Umbilical cord (tissue), 1 donor: ENCODE measurements at regions not wholly inside any gene's neighbourhood (a gene's known extent, or its start where the extent isn't known, plus 50 kb on each side); places are given as distances from the start of the nearest gene placed in this dataset.
"Not testable (repeated sequence)": the region's sequence is repeated elsewhere in the genome, so short reads cannot be mapped to it uniquely, and the experiment has no call there.

Experiments used
- DNase-seq: peaks from one replicate; pipeline ENCODE4 v3.0.0-alpha.2; 2015; ENCODE audit warnings: low spot score

DNA sequence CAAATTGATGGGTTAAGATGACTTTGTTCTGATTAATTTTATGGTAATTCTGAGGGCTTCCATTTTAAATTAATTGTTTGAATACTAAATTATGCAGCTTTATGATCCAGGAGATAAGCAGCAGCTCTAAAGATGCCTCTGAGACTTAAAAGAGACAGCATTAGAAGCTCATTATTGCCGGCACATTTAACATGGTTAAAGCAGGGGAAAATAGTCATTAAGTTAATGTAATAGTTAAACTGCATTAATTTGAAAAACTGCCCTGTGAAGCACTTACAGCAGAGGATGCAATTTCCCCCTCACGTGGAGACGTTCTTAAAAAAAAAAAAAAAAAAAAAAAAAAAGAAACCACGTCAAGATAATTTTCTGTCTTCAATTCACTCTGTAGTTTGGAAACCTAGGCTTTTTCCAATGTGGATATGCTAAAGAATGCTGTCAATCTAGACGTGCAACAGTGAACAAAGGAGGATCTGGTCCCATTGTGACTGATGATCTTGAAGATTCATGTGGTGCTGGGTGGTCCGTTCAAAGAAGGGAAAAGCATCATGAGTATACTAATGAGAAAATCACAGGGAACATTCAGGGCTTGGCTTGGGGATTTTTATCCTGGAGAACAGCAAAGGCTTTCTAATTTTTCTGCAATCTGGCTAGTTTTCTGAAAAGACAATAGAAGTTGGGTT lies 440.6 kb upstream of the HS3ST1 start:
- DNase-seq = no peak

DNA sequence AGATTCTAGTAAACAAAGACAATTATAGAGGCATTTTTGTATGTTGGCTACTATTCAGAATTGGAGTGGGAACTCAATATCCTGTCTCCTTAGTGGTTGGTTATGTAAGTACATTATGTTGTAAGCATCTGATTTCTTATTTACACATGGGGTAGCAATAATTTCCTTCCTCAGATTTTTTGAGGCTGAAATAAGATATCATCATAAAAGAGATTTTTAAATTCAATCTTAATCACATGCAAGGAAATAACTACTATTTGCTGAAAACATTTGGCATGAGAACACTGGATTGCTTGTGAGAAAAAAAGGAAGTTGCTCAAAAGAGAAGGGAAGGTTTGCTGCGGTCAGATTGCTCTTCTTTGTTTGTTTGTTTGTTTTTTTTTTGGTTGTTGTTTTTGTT lies 437.7 kb upstream of the HS3ST1 start:
- DNase-seq = no peak

DNA sequence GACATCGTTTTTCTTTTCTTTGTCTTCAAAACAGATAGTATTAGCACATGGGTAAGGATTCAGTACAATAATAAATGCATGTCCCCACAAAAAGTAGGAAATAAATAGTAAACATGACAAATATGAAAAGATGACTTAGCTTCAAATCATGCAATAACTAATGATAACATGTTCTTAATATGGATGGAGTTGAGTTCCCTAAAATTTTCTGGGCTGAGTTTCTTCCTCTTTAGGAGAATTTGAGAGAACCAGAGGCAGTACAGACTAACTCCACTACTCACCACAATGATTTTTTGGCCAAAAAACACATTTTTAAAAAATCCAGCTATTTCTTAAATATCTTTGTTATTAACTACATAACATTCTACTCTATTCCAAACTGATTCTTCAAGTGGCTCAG lies 432.3 kb upstream of the HS3ST1 start:
- DNase-seq = no peak

DNA sequence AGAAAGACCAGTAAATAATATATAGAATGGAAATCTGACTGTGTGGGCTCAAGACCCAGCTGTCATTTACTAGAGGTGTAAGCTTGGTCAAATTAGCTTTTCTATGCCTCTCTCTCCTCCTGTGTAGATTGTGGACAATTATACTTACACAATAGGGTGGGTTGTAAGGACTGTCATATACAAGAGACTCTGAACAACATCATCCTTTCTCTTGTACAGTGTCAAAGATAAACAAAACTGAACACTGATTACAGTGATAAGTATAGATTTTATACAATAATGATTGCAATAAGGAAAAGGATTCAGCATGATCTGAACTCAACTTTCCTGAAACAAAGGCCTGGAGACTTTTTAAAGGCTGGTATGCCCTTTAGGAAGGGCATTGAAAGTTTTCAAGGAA lies 429.2 kb upstream of the HS3ST1 start:
- no peak for DNase-seq

DNA sequence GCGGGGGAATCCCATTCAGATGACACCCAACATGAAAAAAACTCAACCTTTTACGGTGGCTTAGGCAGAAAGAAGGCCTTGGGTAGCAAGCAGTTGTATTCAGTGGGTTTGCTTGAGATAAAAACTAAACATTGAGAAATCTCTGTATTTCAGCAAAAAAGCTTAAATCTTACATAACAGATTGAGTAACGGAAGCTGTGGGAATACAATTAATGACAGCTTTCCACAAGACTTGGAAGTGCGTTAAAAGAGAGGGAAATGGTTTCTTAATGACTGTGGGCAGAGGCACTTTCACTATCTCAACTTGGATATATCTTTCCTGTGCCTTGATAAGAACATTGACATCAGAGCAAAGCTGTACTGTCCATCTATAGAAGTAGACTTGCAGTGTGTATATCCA lies 418.5 kb upstream of the HS3ST1 start:
- peak; percentile 24 for DNase-seq

DNA sequence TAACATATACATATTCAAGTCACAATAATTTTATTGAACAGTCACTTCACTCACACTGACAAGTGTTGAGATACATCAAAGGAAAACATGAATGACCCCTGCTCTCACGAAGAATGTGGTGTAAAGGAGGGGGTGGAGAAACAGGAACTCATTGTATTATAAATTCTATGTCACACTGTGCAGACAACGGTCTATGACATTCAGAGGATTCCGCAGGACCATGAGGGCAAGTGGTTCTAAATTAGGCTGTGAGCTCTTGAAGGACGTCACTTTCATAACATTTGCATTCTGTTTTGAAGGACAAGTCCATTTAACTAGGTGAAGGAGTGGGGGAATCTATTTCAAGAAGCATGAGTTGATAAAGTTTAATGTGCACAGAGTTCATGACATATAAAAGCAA lies 415.2 kb upstream of the HS3ST1 start:
- no peak for DNase-seq

GRCh38 chr4:11843340-11843739 lies 414.6 kb upstream of the HS3ST1 start:
- no peak for DNase-seq

GRCh38 chr4:11842620-11843263 lies 414.0 kb upstream of the HS3ST1 start:
- DNase-seq = no peak

GRCh38 chr4:11839889-11840288 lies 411.2 kb upstream of the HS3ST1 start:
- DNase-seq = no peak

GRCh38 chr4:11831739-11832138 lies 403.0 kb upstream of the HS3ST1 start:
- DNase-seq = no peak

DNA sequence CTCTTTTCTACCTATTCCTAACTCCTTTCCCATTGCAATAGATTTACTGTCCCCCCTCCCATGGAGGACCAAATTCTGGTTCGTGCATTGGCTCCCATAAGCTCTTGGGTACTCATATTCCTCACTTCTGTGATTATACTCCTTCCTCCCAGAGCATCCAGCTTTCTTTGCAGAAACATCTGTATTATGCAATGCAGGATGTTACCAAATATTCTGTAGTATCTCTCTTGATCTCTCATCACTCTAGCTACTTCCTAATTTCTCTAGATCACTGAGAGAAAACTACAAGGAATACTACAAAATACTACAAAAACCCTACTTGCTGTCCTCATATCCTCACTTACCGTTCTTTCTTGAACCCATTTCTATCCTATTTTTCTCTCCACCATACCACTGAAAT lies 395.9 kb upstream of the HS3ST1 start:
- DNase-seq = no peak

GRCh38 chr4:11821772-11822430 lies 393.2 kb upstream of the HS3ST1 start:
- DNase-seq = no peak

GRCh38 chr4:11817088-11817487 lies 388.4 kb upstream of the HS3ST1 start:
- no peak for DNase-seq

- no peak for DNase-seq
These were observed 386.1 kb upstream of the HS3ST1 start for GRCh38 chr4:11814758-11815157.

DNA sequence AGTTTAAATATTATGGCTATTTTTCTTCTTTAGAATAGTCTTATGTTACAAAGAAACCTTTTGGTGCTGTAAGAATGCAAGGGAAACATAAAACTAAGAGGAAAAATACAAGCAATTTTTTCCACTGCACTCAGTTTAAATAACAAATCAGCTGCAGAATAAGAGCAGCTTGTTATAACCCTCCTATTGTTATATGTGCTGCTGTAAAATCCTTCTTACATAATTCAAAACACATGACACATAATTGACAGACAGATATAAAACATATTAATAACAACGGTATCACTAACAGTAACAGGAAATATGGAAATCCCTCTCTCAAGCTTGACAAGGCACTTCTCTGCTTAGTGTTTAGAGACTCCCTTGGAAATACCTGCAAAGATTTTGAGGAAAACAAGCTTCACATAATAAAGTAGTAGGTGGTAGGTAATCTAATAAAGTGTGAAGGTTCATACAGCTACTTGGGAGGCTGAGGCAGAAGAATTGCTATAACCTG lies 385.3 kb upstream of the HS3ST1 start:
- DNase-seq = no peak

DNA sequence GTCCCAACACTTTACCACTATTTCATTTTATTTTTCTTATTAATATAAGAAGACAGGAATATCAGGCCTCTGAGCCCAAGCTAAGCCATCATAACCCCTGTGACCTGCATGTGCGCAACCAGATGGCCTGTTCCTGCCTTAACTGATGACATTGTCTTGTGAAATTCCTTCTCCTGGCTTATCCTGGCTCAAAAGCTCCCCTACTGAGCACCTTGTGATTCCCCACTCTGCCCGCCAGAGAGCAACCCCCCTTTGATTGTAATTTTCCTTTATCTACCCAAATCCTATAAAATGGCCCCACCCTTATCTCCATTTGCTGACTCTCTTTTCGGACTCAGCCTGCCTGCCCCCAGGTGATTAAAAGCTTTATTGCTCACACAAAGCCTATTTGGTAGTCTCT lies 382.8 kb upstream of the HS3ST1 start:
- not testable (repeated sequence) for DNase-seq

DNA sequence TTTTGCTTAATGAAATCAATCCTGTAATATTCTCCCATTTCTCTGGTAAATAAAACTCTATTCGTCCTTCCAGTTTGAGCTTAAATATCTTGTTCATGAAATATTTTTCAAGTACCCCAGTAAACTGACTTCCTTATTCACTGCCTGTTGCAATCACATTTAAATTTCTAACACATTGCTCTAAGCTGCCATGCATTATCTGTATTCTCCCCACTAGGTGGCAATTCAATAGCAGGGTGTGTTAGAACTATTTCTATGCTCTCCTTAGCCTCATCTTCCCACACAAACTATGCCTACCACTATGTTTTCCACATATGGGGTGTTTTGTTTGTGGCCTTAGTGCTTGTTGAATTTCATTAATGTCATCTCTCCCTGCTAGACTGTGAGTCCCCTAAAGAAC lies 377.1 kb upstream of the HS3ST1 start:
- peak; percentile 38 for DNase-seq

GRCh38 chr4:11801466-11802446 lies 373.1 kb upstream of the HS3ST1 start:
- DNase-seq = peak; percentile 15

- no peak for DNase-seq
These were observed 370.5 kb upstream of the HS3ST1 start for GRCh38 chr4:11799196-11799595.

GRCh38 chr4:11791797-11792196 lies 363.1 kb upstream of the HS3ST1 start:
- DNase-seq = no peak

GRCh38 chr4:11790230-11790629 lies 361.5 kb upstream of the HS3ST1 start:
- DNase-seq = no peak

- no peak for DNase-seq
These were observed 354.9 kb upstream of the HS3ST1 start for GRCh38 chr4:11783588-11783987.
